ENCODE measurements at regions not wholly inside any gene's neighbourhood (a gene's known extent, or its start where the extent isn't known, plus 50 kb on each side); places are given as distances from the start of the nearest gene placed in this dataset.

- H2AK5ac ChIP-seq (ENCODE audit: low read depth, low read length): no peak overlapping the region
- H2BK12ac ChIP-seq (ENCODE audit: low read depth, low read length): no peak overlapping the region
- H3K9me3 ChIP-seq (ENCODE audit: insufficient read depth in 2 of 2, low read depth in 1 of 2, low read length in 1 of 2): no peaks in the 10 kb centered on the region
- no peak overlapping the region for H2BK15ac ChIP-seq (ENCODE audit: low read length)
- no peak overlapping the region for H3K27ac ChIP-seq (ENCODE audit: low read depth, low read length)
- H2BK20ac ChIP-seq (ENCODE audit: low read length): no peak overlapping the region
- H3K23ac ChIP-seq (ENCODE audit: insufficient read length): no peak overlapping the region
- H3K79me2 ChIP-seq (ENCODE audit: control insufficient read depth in 1 of 2, insufficient read depth in 2 of 2, low read length in 2 of 2): no peaks in the 10 kb centered on the region
- DNase-seq (ENCODE audit: low read depth in 1 of 2, low spot score in 2 of 2): no peak
- H3K27me3 ChIP-seq (replicated peaks in 1 of 4; ENCODE audit: control insufficient read depth in 3 of 4, extremely low read depth in 1 of 4, insufficient read depth in 3 of 4, low read length in 3 of 4): no peaks in the 10 kb centered on the region
- H3K36me3 ChIP-seq (ENCODE audit: control insufficient read depth in 2 of 4, insufficient read depth in 4 of 4, low read length in 3 of 4): no peaks in the 10 kb centered on the region
- H4K91ac ChIP-seq (replicated peaks; ENCODE audit: insufficient read length, low read length): no peak overlapping the region
- no peak overlapping the region for H3K4me2 ChIP-seq (ENCODE audit: insufficient read depth in 1 of 2, low read depth in 2 of 2, low read length in 2 of 2)
- no peaks in the 10 kb centered on the region for H3K79me1 ChIP-seq (ENCODE audit: low read depth, low read length)
- H4K20me1 ChIP-seq (replicated peaks in 1 of 2; ENCODE audit: control insufficient read depth in 1 of 2, insufficient read depth in 2 of 2, low read length in 2 of 2): no peaks in the 10 kb centered on the region
- no peak overlapping the region for H2AFZ ChIP-seq (ENCODE audit: low read length)
- H3K4me3 ChIP-seq (ENCODE audit: extremely low read depth in 1 of 4, insufficient read depth in 2 of 4, low read depth in 3 of 4, low read length in 4 of 4): no peak overlapping the region
- no peak overlapping the region for H4K5ac ChIP-seq (ENCODE audit: insufficient read length, low read depth, low read length)
- FAIRE-seq: no peak
- no peaks in the 10 kb centered on the region for H3K4me1 ChIP-seq (replicated peaks in 1 of 4; ENCODE audit: control insufficient read depth in 3 of 4, insufficient read depth in 4 of 4, low read length in 3 of 4)
- H3K18ac ChIP-seq (ENCODE audit: extremely low read depth, low read length): no peak overlapping the region
- no peak overlapping the region for H2BK5ac ChIP-seq (ENCODE audit: low read depth, low read length)
- H3K14ac ChIP-seq (ENCODE audit: insufficient read length): no peak overlapping the region
- no peak overlapping the region for H4K8ac ChIP-seq (ENCODE audit: extremely low read depth, insufficient read depth, low read length)
- H3K23me2 ChIP-seq (ENCODE audit: low read depth, low read length): peaks cover 2% of the 10 kb centered on the region; the same call in 1 of the 2 replicates
- no peak overlapping the region for H3K9ac ChIP-seq (replicated peaks in 1 of 4; ENCODE audit: extremely low read depth in 1 of 4, low read depth in 3 of 4, low read length in 3 of 4)
- CTCF ChIA-PET (ENCODE audit: partially characterized antibody): interaction anchor here (0.7 to 0.9 kb wide), 2 partner anchors 32 to 1053 kb away, joined by 3 read pairs; no protein-coding TSS in a partner anchor
- no peak overlapping the region for H2BK120ac ChIP-seq (replicated peaks; ENCODE audit: low read depth, low read length)
- no peak for TF ChIP-seq RFX5 (IDR thresholded peaks at IDR 0.05; ENCODE audit: borderline replicate concordance, low read depth, low read length)
- no peak for TF ChIP-seq SIRT6 (IDR thresholded peaks at IDR 0.05; ENCODE audit: low read length)
- TF ChIP-seq ATF2 (IDR thresholded peaks at IDR 0.05; ENCODE audit: low read length): no peak
- no peak for TF ChIP-seq MAX (IDR thresholded peaks at IDR 0.05)
- no peak for TF ChIP-seq POLR2A (IDR thresholded peaks at IDR 0.05; ENCODE audit: control extremely low read depth in 1 of 2, low read depth in 2 of 2, low read length in 2 of 2)
- TF ChIP-seq NRF1 (IDR thresholded peaks at IDR 0.05; ENCODE audit: low read depth, low read length): no peak
- no peak for TF ChIP-seq RAD21 (IDR thresholded peaks at IDR 0.05 in 1 of 2, conservative IDR thresholded peaks at IDR 0.05 in 1 of 2; ENCODE audit: low read depth in 2 of 2, low read length in 2 of 2)
- no peak for TF ChIP-seq CREB1 (IDR thresholded peaks at IDR 0.05)
- TF ChIP-seq TAF1 (IDR thresholded peaks at IDR 0.05; ENCODE audit: low read depth, low read length): no peak
- TF ChIP-seq HDAC6 (IDR thresholded peaks at IDR 0.05; ENCODE audit: low read depth, low read length): no peak
- no peak for TF ChIP-seq EGR1 (IDR thresholded peaks at IDR 0.05; ENCODE audit: borderline replicate concordance, low read depth, low read length)
- TF ChIP-seq TEAD4 (IDR thresholded peaks at IDR 0.05; ENCODE audit: low read depth, low read length): no peak
- TF ChIP-seq EZH2 (IDR thresholded peaks at IDR 0.05; ENCODE audit: low read depth, low read length, severe bottlenecking): no peak
- TF ChIP-seq CEBPB (IDR thresholded peaks at IDR 0.05; ENCODE audit: low read depth, low read length): no peak
- no peak for TF ChIP-seq POU5F1 (IDR thresholded peaks at IDR 0.05; ENCODE audit: low read depth, low read length)
- no peak for TF ChIP-seq CBX8 (IDR thresholded peaks at IDR 0.05; ENCODE audit: borderline replicate concordance, low read depth, low read length)
- POLR2A ChIA-PET (ENCODE audit: partially characterized antibody): no interaction called here
- no peak overlapping the region for H3K4ac ChIP-seq (replicated peaks; ENCODE audit: insufficient read length, low read depth, low read length)
- H3K56ac ChIP-seq (replicated peaks; ENCODE audit: insufficient read length, low read depth, low read length): no peak overlapping the region
These were observed 78.6 kb upstream of the RGS2 start for GRCh38 chr1:192730198-192730597.

Data from H1 (cell line).